ENCODE measurements at regions not wholly inside any gene's neighbourhood (a gene's known extent, or its start where the extent isn't known, plus 50 kb on each side); places are given as distances from the start of the nearest gene placed in this dataset. TPM values are rescaled to one million over a fixed set of nuclear protein-coding genes. Genes with fewer than 3 reads are reported as not detected.

- POLR2A ChIA-PET = no interaction called here
- H3K36me3 ChIP-seq (ENCODE audit: control insufficient read depth, insufficient read depth, low read length) = no peaks in the 10 kb centered on the region
- CTCF ChIA-PET = interaction anchor here (3.7 kb wide), 1 partner anchor 357 kb away, joined by 27 read pairs; no protein-coding TSS in a partner anchor
- DNase-seq (ENCODE audit: low read depth) = no peak
- no peak for TF ChIP-seq CTCF (IDR thresholded peaks at IDR 0.05; ENCODE audit: insufficient read depth, low read depth, low read length)
- H3K27me3 ChIP-seq (ENCODE audit: control insufficient read depth, insufficient read depth, low read length) = no peaks in the 10 kb centered on the region
- H3K4me3 ChIP-seq (ENCODE audit: low read depth, low read length) = no peak overlapping the region
Measured at GRCh38 chr9:104028827-104029226, 65.3 kb upstream of the SMC2 start.

Small RNA genes lying in the stretch of these regions (small RNA-seq; reads per million reads assigned to genes)
- gene RNA5SP291 (ENCODE audit: insufficient read length, low read depth, low replicate concordance) = not detected
